Vagina (tissue), 2 donors: ENCODE measurements at regions not wholly inside any gene's neighbourhood (a gene's known extent, or its start where the extent isn't known, plus 50 kb on each side); places are given as distances from the start of the nearest gene placed in this dataset.

Experiments
- DNase-seq, 2 donors: peaks; one replicate each; pipeline ENCODE4 v3.0.0-alpha.2; 2017; ENCODE audit errors: extremely low spot score in 2 of 2
- H3K27ac ChIP-seq: fragments of 200-600 bp; sonication (generic); one replicate; pipeline ENCODE4 v1.5.1; 2019
- H3K27me3 ChIP-seq: fragments of 200-600 bp; sonication (generic); one replicate; pipeline ENCODE4 v1.5.1; 2019
- H3K36me3 ChIP-seq, 2 donors: fragments of 200-600 bp; sonication (generic); one replicate each; pipeline ENCODE4 v1.5.1; 2017 to 2019
- H3K4me1 ChIP-seq: fragments of 200-600 bp; sonication (generic); one replicate; pipeline ENCODE4 v1.5.1; 2019
- H3K4me3 ChIP-seq, 2 donors: fragments of 200-600 bp; sonication (generic); 1 replicate in 1 of 2; 2 replicates in 1 of 2; pipeline ENCODE4 v1.5.1; 2016 to 2019
- H3K9me3 ChIP-seq: fragments of 200-600 bp; sonication (generic); one replicate; pipeline ENCODE4 v1.5.1; 2019
- POLR2A ChIP-seq, 2 donors: fragments of 450-650 bp; IDR thresholded peaks; one replicate each; pipeline ENCODE4 v1.6.1; 2017; ENCODE audit warnings: antibody characterized with exemption in 2 of 2, mild to moderate bottlenecking in 2 of 2, moderate library complexity in 2 of 2
- POLR2AphosphoS5 ChIP-seq, 2 donors: sonication (generic); formaldehyde crosslinking; IDR thresholded peaks; one replicate each; pipeline ENCODE4 v1.9.0; 2017; ENCODE audit warnings: antibody characterized with exemption in 2 of 2, mild to moderate bottlenecking in 2 of 2, low read depth in 1 of 2; ENCODE audit not compliant: insufficient read depth in 1 of 2
- intact Hi-C: fragments of 100-400 bp; cut with DNase I; formaldehyde crosslinking; loops from one replicate; pipeline ENCODE4 v1.15.1; 2023
- TF ChIP-seq, protein P1 (sequence below), 3 experiments: fragments of 450-650 bp in 2 of 3; fragments of 200-600 bp in 1 of 3; sonication (generic) in 1 of 3; IDR thresholded peaks; one replicate each; pipeline ENCODE4 v1.5.1; 2017 to 2019; ENCODE audit warnings: antibody characterized with exemption in 3 of 3, mild to moderate bottlenecking in 2 of 3, moderate library complexity in 2 of 3

DNA sequence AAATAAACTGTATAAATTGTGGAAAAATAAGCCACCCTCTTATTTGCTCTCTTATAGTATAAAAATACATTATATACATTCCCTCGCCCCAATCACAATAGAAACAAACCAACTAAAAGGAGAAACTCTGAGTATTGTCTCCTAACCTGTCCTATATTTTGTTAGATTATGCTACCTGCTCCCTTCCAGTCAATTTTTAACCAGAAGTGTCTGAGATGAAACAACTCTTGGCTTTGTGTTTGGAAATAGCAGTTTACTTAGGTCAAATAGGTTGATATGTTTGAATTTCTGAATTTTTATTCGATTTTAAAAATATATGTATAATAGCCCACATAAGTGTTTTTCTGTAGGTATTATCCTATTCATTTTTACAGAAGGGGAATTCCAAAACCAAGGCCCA is 475.0 kb upstream of the ZNF462 start:
- Histone ChIP-seq H3K36me3 (no peaks in the 10 kb centered on the region), H3K9me3 (no peaks in the 10 kb centered on the region), H3K27ac (no peak overlapping the region), H3K4me3 (no peak overlapping the region), H3K4me1 (no peaks in the 10 kb centered on the region), H3K27me3 (no peaks in the 10 kb centered on the region)
- TF ChIP-seq POLR2AphosphoS5 (IDR thresholded peaks at IDR 0.05; ENCODE audit: insufficient read depth in 1 of 2, low read depth in 1 of 2) (no peak), POLR2A (IDR thresholded peaks at IDR 0.05) (no peak)
- TF ChIP-seq, protein P1, sequence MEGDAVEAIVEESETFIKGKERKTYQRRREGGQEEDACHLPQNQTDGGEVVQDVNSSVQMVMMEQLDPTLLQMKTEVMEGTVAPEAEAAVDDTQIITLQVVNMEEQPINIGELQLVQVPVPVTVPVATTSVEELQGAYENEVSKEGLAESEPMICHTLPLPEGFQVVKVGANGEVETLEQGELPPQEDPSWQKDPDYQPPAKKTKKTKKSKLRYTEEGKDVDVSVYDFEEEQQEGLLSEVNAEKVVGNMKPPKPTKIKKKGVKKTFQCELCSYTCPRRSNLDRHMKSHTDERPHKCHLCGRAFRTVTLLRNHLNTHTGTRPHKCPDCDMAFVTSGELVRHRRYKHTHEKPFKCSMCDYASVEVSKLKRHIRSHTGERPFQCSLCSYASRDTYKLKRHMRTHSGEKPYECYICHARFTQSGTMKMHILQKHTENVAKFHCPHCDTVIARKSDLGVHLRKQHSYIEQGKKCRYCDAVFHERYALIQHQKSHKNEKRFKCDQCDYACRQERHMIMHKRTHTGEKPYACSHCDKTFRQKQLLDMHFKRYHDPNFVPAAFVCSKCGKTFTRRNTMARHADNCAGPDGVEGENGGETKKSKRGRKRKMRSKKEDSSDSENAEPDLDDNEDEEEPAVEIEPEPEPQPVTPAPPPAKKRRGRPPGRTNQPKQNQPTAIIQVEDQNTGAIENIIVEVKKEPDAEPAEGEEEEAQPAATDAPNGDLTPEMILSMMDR (IDR thresholded peaks at IDR 0.05) = no peak
- intact Hi-C loops = no loop called here
- DNase-seq = no peak

DNA sequence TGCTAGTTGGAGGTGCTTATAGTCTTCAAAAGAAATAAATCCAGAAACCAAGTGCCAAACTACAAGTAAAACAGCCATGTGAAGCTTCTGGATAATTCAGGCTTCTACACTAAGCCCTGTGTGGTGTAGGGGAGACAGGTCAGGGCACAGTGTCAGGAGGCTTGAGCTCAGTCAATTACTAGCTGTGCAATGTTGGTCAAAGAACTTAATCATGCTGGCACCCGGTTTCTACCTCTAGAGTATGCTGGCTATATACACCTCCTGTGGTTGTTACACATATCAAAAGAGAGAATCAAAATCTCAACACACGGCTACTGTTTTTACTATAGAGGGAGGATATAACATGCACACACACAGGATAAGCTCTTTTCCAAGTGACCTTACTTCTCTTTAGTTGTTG is 469.7 kb upstream of the ZNF462 start:
- no peak for DNase-seq

DNA sequence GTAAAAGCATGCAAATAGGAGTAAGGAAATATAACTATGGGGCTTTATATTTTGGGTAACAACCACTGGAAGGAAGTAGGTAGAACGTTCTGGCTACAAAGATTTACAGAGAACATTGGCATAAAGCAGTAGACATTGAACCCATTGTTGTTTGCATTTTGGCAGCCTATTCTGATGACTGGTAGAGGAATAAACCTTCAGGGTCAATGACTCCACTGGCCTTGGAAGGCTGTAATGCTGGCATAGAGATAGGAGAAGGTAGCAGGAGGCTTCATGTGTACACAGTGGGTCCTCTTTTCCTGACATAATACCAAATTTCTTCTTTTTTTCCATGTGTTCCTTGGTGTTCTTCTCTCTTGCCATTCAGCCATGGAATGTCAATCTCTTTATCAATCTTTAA is 462.8 kb upstream of the ZNF462 start:
- no peak for TF ChIP-seq POLR2A (IDR thresholded peaks at IDR 0.05)
- H3K4me1 ChIP-seq = no peaks in the 10 kb centered on the region
- H3K36me3 ChIP-seq = no peaks in the 10 kb centered on the region
- DNase-seq = no peak
- intact Hi-C loops = no loop called here
- no peaks in the 10 kb centered on the region for H3K9me3 ChIP-seq
- no peak overlapping the region for H3K4me3 ChIP-seq
- no peaks in the 10 kb centered on the region for H3K27me3 ChIP-seq
- H3K27ac ChIP-seq = no peak overlapping the region

More for the DNA sequence above, 469.7 kb upstream of the ZNF462 start:
- TF ChIP-seq POLR2A (IDR thresholded peaks at IDR 0.05) = no peak
- TF ChIP-seq POLR2AphosphoS5 (IDR thresholded peaks at IDR 0.05; ENCODE audit: insufficient read depth in 1 of 2, low read depth in 1 of 2) = no peak
- TF ChIP-seq, protein P1 (IDR thresholded peaks at IDR 0.05) = no peak
- Histone ChIP-seq H3K4me1 (no peaks in the 10 kb centered on the region), H3K27me3 (no peaks in the 10 kb centered on the region), H3K36me3 (no peaks in the 10 kb centered on the region), H3K4me3 (no peak overlapping the region), H3K9me3 (no peaks in the 10 kb centered on the region), H3K27ac (no peak overlapping the region)
- intact Hi-C loops = no loop called here

DNA sequence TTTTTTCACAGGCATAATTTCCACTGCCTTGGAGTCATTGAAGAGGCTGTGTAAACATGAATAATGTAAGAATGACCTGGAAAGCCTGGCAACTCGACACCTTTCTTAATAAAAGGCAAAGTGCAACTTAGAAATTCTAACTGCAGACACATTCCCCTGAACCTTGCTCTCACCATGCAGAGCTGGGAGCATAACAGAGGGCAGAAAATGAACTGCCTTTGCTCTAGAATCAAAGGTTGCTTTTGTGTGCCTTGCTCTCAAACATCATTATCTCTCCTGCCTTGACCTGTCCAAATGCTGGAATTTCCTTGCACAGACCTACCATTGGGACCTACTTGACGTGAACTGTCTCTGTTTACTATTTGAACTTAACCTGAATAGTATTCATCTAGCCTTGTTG is 462.0 kb upstream of the ZNF462 start:
- Histone ChIP-seq H3K36me3 (no peaks in the 10 kb centered on the region), H3K27ac (no peak overlapping the region), H3K4me1 (no peaks in the 10 kb centered on the region), H3K9me3 (no peaks in the 10 kb centered on the region), H3K27me3 (no peaks in the 10 kb centered on the region), H3K4me3 (no peak overlapping the region)
- TF ChIP-seq POLR2A (IDR thresholded peaks at IDR 0.05) (no peak), POLR2AphosphoS5 (IDR thresholded peaks at IDR 0.05; ENCODE audit: insufficient read depth in 1 of 2, low read depth in 1 of 2) (no peak)
- TF ChIP-seq, protein P1 (IDR thresholded peaks at IDR 0.05) = no peak
- intact Hi-C loops = no loop called here
- no peak for DNase-seq

DNA sequence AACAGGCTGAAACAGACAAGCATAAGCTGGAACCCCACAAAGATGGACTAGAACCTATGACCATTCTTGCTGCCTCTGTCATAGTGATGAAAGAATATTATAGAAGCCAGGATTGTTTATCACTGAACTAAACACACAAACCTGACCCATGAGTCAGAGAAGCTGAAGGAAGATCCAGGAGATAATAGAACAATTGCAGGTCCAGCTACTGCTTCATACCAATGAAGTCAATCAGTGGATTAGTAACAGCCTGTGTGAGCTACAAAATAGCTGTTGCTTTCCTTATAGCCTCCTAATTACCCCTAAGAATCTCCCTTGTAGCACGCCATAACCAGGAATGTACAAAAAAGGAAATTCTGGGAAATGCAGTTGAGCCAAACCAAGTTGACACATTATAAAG is 459.9 kb upstream of the ZNF462 start:
- TF ChIP-seq POLR2AphosphoS5 (IDR thresholded peaks at IDR 0.05; ENCODE audit: insufficient read depth in 1 of 2, low read depth in 1 of 2) (no peak), POLR2A (IDR thresholded peaks at IDR 0.05) (no peak)
- TF ChIP-seq, protein P1 (IDR thresholded peaks at IDR 0.05) = no peak
- Histone ChIP-seq H3K4me1 (no peaks in the 10 kb centered on the region), H3K36me3 (no peaks in the 10 kb centered on the region), H3K4me3 (no peak overlapping the region), H3K27ac (no peak overlapping the region), H3K27me3 (no peaks in the 10 kb centered on the region), H3K9me3 (no peaks in the 10 kb centered on the region)
- no peak for DNase-seq
- intact Hi-C loops = no loop called here

DNA sequence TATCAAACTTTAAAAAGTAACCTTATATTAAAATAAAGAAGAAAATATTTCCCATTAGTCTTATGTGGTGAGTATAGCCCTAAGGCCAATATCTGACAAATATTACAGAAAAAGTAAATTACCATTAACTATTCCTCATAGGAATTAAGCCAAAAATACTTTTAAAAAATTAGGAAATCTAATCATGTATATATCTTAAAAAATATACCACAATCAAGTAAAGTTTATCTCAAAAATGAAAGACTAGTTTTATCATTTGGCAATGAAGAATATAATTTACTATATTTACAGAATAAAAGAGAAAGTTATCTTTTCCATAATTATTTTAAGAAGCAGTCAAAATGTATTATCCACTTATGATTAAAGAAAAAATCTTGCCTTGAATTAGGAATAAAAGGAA is 458.8 kb upstream of the ZNF462 start:
- intact Hi-C loops = no loop called here
- no peak for DNase-seq
- TF ChIP-seq, protein P1 (IDR thresholded peaks at IDR 0.05) = no peak
- no peak for TF ChIP-seq POLR2A (IDR thresholded peaks at IDR 0.05)
- no peak for TF ChIP-seq POLR2AphosphoS5 (IDR thresholded peaks at IDR 0.05; ENCODE audit: insufficient read depth in 1 of 2, low read depth in 1 of 2)
- H3K4me1 ChIP-seq = no peaks in the 10 kb centered on the region
- no peak overlapping the region for H3K27ac ChIP-seq
- no peak overlapping the region for H3K4me3 ChIP-seq
- no peaks in the 10 kb centered on the region for H3K9me3 ChIP-seq
- no peaks in the 10 kb centered on the region for H3K36me3 ChIP-seq
- H3K27me3 ChIP-seq = no peaks in the 10 kb centered on the region
